ENCODE measurements at regions not wholly inside any gene's neighbourhood (a gene's known extent, or its start where the extent isn't known, plus 50 kb on each side); places are given as distances from the start of the nearest gene placed in this dataset.

DNA sequence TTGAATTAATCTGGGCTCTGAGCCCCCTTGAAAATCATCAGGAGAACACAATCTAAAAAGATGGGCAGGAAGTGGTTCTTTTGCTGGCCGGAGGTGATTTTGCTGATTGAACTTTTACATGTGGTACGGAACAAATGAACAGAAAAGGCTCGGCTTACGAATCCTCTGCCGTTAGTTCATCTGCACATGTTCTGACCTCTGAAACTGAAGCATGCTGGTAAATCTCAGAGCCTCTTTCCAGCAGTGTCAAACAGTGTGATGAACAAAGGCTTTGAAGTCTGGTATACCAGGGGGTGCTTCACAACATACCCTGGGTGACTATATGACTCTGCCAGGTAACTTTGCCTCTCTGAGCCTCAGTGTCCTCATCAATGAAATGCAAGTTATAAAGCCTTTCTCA is 194.2 kb upstream of the C1QTNF7 start:
- no peak overlapping the region for H3K4me3 ChIP-seq (ENCODE audit: low read depth, low read length)
- TF ChIP-seq, protein P1, sequence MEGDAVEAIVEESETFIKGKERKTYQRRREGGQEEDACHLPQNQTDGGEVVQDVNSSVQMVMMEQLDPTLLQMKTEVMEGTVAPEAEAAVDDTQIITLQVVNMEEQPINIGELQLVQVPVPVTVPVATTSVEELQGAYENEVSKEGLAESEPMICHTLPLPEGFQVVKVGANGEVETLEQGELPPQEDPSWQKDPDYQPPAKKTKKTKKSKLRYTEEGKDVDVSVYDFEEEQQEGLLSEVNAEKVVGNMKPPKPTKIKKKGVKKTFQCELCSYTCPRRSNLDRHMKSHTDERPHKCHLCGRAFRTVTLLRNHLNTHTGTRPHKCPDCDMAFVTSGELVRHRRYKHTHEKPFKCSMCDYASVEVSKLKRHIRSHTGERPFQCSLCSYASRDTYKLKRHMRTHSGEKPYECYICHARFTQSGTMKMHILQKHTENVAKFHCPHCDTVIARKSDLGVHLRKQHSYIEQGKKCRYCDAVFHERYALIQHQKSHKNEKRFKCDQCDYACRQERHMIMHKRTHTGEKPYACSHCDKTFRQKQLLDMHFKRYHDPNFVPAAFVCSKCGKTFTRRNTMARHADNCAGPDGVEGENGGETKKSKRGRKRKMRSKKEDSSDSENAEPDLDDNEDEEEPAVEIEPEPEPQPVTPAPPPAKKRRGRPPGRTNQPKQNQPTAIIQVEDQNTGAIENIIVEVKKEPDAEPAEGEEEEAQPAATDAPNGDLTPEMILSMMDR (IDR thresholded peaks at IDR 0.05; ENCODE audit: insufficient read depth, low read depth, low read length), result no peak
- CTCF ChIA-PET, result interaction anchor here (1.1 to 4.6 kb wide), 5 partner anchors 18 to 1374 kb away, joined by 3 to 58 read pairs (median 3); no protein-coding TSS in a partner anchor

DNA sequence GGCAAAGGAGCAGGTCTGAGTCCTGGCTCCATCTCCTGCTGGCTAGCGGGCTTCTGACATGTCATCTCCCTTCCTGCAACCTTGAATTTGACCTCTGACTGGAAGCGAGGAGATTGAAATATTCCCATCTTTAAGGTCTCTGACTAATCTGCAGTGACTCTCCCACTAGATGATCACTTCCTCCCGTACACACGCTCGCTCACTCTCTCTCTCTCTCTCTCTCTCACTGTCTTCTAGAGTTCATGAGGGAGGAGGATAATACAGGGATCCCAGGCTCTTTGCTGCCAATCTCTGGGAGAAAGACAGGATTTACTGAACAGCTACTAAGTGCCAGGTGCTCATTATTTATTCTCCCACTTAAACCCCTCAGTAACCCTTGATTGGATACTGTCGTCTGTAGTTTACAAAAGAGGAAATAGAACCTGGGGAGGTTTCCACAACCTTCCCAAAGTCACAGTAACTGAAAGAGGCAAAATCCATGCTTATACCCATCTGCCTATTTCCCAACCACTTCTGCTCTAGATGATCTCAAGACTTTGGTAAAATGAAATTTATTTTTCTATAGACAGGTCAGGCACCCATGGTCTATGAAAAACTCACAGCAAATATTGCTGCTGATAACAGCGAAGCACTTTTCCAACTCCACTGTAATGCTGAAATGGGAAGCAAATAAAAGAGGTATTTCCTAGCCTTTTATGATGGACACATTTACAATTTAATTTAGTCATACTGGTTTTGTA is 193.5 kb upstream of the C1QTNF7 start:
- no peak overlapping the region for H3K4me3 ChIP-seq (ENCODE audit: low read depth, low read length)
- no peaks in the 10 kb centered on the region for H3K36me3 ChIP-seq (ENCODE audit: control insufficient read depth, insufficient read depth, low read length)
- peaks cover 13% of the 10 kb centered on the region for H3K27me3 ChIP-seq (ENCODE audit: control insufficient read depth, insufficient read depth, low read length)
- TF ChIP-seq, protein P1 (IDR thresholded peaks at IDR 0.05; ENCODE audit: insufficient read depth, low read depth, low read length), result no peak
- no peak for DNase-seq (ENCODE audit: low read depth)
- CTCF ChIA-PET, result interaction anchor here (2.8 to 4.6 kb wide), 2 partner anchors 162 to 223 kb away, joined by 11 to 58 read pairs; no protein-coding TSS in a partner anchor
- POLR2A ChIA-PET, result interaction anchor here (0.5 to 0.7 kb wide), 2 partner anchors 72 to 200 kb away, joined by 3 to 4 read pairs; no protein-coding TSS in a partner anchor

More for the DNA sequence above, 194.2 kb upstream of the C1QTNF7 start:
- POLR2A ChIA-PET, result no interaction called here
- Histone ChIP-seq H3K36me3 (ENCODE audit: control insufficient read depth, insufficient read depth, low read length) (no peaks in the 10 kb centered on the region), H3K27me3 (ENCODE audit: control insufficient read depth, insufficient read depth, low read length) (peaks cover 13% of the 10 kb centered on the region)
- DNase-seq (ENCODE audit: low read depth), result no peak

DNA sequence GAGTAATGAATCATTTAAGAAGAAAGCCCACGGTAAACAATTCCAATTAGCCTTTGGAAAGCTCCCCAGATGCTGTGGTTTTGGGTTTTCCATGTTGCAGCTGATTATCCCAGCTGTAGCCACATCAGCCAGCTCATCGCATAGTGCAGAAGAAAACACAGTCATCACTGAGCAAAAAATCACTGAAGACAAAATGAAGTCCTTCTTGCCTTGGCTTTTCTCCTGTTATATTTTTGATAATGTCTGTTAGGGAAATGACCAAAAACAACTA is 193.0 kb upstream of the C1QTNF7 start:
- CTCF ChIA-PET, result interaction anchor here (1.8 to 4.6 kb wide), 3 partner anchors 161 to 222 kb away, joined by 3 to 58 read pairs (median 11); no protein-coding TSS in a partner anchor
- POLR2A ChIA-PET, result interaction anchor here (0.5 to 0.7 kb wide), 2 partner anchors 72 to 199 kb away, joined by 3 to 4 read pairs; no protein-coding TSS in a partner anchor
- TF ChIP-seq, protein P1 (IDR thresholded peaks at IDR 0.05; ENCODE audit: insufficient read depth, low read depth, low read length), result no peak

DNA sequence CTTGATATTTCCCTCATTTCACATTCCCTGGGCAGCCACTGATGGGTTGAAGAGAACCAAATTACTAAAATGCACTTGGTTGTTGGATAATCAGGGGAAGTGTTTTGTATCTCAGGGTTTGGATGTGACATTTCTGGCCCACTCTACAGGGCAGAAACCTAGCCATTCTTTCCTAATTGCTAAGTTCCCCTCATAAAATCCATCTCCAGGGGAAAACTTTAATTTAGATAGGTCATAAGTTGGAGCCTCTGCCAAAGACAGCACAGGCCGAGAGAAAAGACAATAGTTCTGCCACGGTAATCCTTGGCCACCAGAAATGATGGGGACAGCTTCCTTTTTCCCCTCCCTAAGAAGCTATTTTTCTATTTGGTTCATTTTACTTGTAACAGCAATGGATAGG is 192.7 kb upstream of the C1QTNF7 start:
- TF ChIP-seq, protein P1 (IDR thresholded peaks at IDR 0.05; ENCODE audit: insufficient read depth, low read depth, low read length), result no peak
- no peak for DNase-seq (ENCODE audit: low read depth)
- Histone ChIP-seq H3K4me3 (ENCODE audit: low read depth, low read length) (no peak overlapping the region), H3K27me3 (ENCODE audit: control insufficient read depth, insufficient read depth, low read length) (peaks cover 13% of the 10 kb centered on the region), H3K36me3 (ENCODE audit: control insufficient read depth, insufficient read depth, low read length) (no peaks in the 10 kb centered on the region)
- CTCF ChIA-PET, result interaction anchor here (1.8 to 4.6 kb wide), 4 partner anchors 161 to 222 kb away, joined by 3 to 59 read pairs (median 34); no protein-coding TSS in a partner anchor
- POLR2A ChIA-PET, result interaction anchor here (0.7 kb wide), 1 partner anchor 72 kb away, joined by 3 read pairs; no protein-coding TSS in a partner anchor

More for the DNA sequence above, 193.0 kb upstream of the C1QTNF7 start:
- Histone ChIP-seq H3K27me3 (ENCODE audit: control insufficient read depth, insufficient read depth, low read length) (peaks cover 13% of the 10 kb centered on the region), H3K4me3 (ENCODE audit: low read depth, low read length) (no peak overlapping the region), H3K36me3 (ENCODE audit: control insufficient read depth, insufficient read depth, low read length) (no peaks in the 10 kb centered on the region)
- DNase-seq (ENCODE audit: low read depth), result peak; percentile 93

DNA sequence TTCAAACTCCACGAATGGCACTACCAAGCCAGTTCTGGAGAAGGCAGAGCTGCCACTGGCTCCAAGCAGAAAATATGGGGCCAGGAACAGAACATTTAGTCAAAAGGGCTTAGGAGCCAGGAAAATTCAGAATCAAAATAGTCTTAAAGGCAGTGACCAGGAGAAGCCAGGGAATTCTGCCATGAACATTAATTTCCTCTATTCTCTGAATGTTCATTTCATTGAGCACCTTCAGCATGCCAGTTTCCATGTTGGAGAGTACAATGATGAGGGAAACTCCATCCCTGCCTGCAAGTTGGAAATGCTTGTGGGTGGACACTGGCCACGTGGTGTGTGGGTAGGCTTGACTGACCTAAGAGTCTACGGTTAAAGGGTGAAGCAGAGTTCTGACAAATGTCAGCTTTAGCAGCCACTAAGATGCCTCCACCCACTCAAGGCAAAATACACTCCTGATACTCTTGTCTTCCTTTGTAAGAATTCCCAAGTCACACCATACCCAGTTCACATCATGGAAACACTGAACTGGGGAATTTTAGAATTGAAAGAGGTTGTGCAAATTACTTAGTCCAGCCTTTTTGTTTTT is 190.1 kb upstream of the C1QTNF7 start:
- H3K27me3 ChIP-seq (ENCODE audit: control insufficient read depth, insufficient read depth, low read length), result peaks cover 13% of the 10 kb centered on the region
- TF ChIP-seq, protein P1 (IDR thresholded peaks at IDR 0.05; ENCODE audit: insufficient read depth, low read depth, low read length), result no peak
- CTCF ChIA-PET, result interaction anchor here (0.6 to 4.6 kb wide), 15 partner anchors 14 to 237 kb away, joined by 3 to 59 read pairs (median 5); no protein-coding TSS in a partner anchor
- POLR2A ChIA-PET, result no interaction called here
- H3K36me3 ChIP-seq (ENCODE audit: control insufficient read depth, insufficient read depth, low read length), result no peaks in the 10 kb centered on the region
- H3K4me3 ChIP-seq (ENCODE audit: low read depth, low read length), result no peak overlapping the region
- no peak for DNase-seq (ENCODE audit: low read depth)

Measured in BJ (cell line).